ENCODE measurements at regions not wholly inside any gene's neighbourhood (a gene's known extent, or its start where the extent isn't known, plus 50 kb on each side); places are given as distances from the start of the nearest gene placed in this dataset.

DNA sequence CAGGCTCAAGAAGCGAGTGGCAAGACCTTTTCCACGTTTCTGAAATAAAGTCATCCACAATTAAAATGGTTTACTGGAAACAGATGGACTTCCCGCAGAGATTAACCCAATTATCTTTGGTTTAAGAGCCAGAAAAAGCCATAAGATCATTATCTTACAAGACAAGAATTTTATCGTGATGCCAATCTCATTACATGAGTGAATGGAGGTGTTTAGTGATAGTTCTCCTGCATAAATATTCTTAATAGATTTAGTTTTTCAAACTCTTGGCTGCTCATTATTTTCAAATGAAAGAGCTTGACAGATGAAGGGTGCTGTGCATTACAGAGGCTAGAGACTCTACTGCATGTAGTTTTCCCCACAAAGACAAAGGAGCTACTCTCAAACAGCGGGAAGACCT is 1028.4 kb upstream of the PIK3C3 start:
- H3K9ac ChIP-seq (replicated peaks in 1 of 4; ENCODE audit: extremely low read depth in 1 of 4, low read depth in 3 of 4, low read length in 3 of 4) = no peak overlapping the region
- H3K23ac ChIP-seq (ENCODE audit: insufficient read length) = no peak overlapping the region
- no peaks in the 10 kb centered on the region for H3K36me3 ChIP-seq (ENCODE audit: control insufficient read depth in 2 of 4, insufficient read depth in 4 of 4, low read length in 3 of 4)
- no peak overlapping the region for H2BK20ac ChIP-seq (ENCODE audit: low read length)
- no peak overlapping the region for H2BK15ac ChIP-seq (ENCODE audit: low read length)
- H2BK120ac ChIP-seq (replicated peaks; ENCODE audit: low read depth, low read length) = no peak overlapping the region
- H4K8ac ChIP-seq (ENCODE audit: extremely low read depth, insufficient read depth, low read length) = no peak overlapping the region
- whole genome bisulfite sequencing, 2 experiments (ENCODE audit: extremely low coverage in 1 of 2, insufficient coverage in 1 of 2, insufficient read length in 1 of 2, insufficient replicate concordance in 2 of 2, low coverage in 1 of 2, low lambda C conversion rate in 2 of 2, missing lambda C conversion rate in 1 of 2) = 89% methylated on average over 5 of the region's 5 CpGs; no CpG with 5 or more reads in 1 of the 2 experiments
- no peak overlapping the region for H3K56ac ChIP-seq (replicated peaks; ENCODE audit: insufficient read length, low read depth, low read length)
- H3K79me2 ChIP-seq (ENCODE audit: control insufficient read depth in 1 of 2, insufficient read depth in 2 of 2, low read length in 2 of 2) = no peaks in the 10 kb centered on the region
- ChIA-PET POLR2A (ENCODE audit: partially characterized antibody) (interaction anchor here (1.0 kb wide), 1 partner anchor 11 kb away, joined by 3 read pairs; no protein-coding TSS in a partner anchor), CTCF (ENCODE audit: partially characterized antibody) (no interaction called here)
- H3K79me1 ChIP-seq (ENCODE audit: low read depth, low read length) = no peaks in the 10 kb centered on the region
- no peak overlapping the region for H2AFZ ChIP-seq (ENCODE audit: low read length)
- H3K4me1 ChIP-seq (replicated peaks in 1 of 4; ENCODE audit: control insufficient read depth in 3 of 4, insufficient read depth in 4 of 4, low read length in 3 of 4) = no peaks in the 10 kb centered on the region
- H4K20me1 ChIP-seq (replicated peaks in 1 of 2; ENCODE audit: control insufficient read depth in 1 of 2, insufficient read depth in 2 of 2, low read length in 2 of 2) = no peaks in the 10 kb centered on the region
- FAIRE-seq (no peak), DNase-seq (ENCODE audit: low read depth in 1 of 2, low spot score in 2 of 2) (no peak)
- H2BK12ac ChIP-seq (ENCODE audit: low read depth, low read length) = no peak overlapping the region
- H4K91ac ChIP-seq (replicated peaks; ENCODE audit: insufficient read length, low read length) = no peak overlapping the region
- H3K14ac ChIP-seq (ENCODE audit: insufficient read length) = no peak overlapping the region
- no peak overlapping the region for H3K4me2 ChIP-seq (ENCODE audit: insufficient read depth in 1 of 2, low read depth in 2 of 2, low read length in 2 of 2)
- H2BK5ac ChIP-seq (ENCODE audit: low read depth, low read length) = no peak overlapping the region
- no peaks in the 10 kb centered on the region for H3K27me3 ChIP-seq (replicated peaks in 1 of 4; ENCODE audit: control insufficient read depth in 3 of 4, extremely low read depth in 1 of 4, insufficient read depth in 3 of 4, low read length in 3 of 4)
- no peaks in the 10 kb centered on the region for H3K23me2 ChIP-seq (ENCODE audit: low read depth, low read length)
- no peak overlapping the region for H2AK5ac ChIP-seq (ENCODE audit: low read depth, low read length)
- no peak overlapping the region for H3K27ac ChIP-seq (ENCODE audit: low read depth, low read length)
- no peak overlapping the region for H4K5ac ChIP-seq (ENCODE audit: insufficient read length, low read depth, low read length)
- H3K4ac ChIP-seq (replicated peaks; ENCODE audit: insufficient read length, low read depth, low read length) = no peak overlapping the region
- no peaks in the 10 kb centered on the region for H3K9me3 ChIP-seq (ENCODE audit: insufficient read depth in 2 of 2, low read depth in 1 of 2, low read length in 1 of 2)
- no peak overlapping the region for H3K18ac ChIP-seq (ENCODE audit: extremely low read depth, low read length)
- no peak overlapping the region for H3K4me3 ChIP-seq (ENCODE audit: extremely low read depth in 1 of 4, insufficient read depth in 2 of 4, low read depth in 3 of 4, low read length in 4 of 4)
- no peak for TF ChIP-seq KDM1A (IDR thresholded peaks at IDR 0.05; ENCODE audit: borderline replicate concordance, low read length)
- TF ChIP-seq, protein P1, sequence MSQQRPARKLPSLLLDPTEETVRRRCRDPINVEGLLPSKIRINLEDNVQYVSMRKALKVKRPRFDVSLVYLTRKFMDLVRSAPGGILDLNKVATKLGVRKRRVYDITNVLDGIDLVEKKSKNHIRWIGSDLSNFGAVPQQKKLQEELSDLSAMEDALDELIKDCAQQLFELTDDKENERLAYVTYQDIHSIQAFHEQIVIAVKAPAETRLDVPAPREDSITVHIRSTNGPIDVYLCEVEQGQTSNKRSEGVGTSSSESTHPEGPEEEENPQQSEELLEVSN (IDR thresholded peaks at IDR 0.05) = no peak
- TF ChIP-seq EGR1 (IDR thresholded peaks at IDR 0.05; ENCODE audit: borderline replicate concordance, low read depth, low read length) = no peak
- no peak for TF ChIP-seq JUN (IDR thresholded peaks at IDR 0.05; ENCODE audit: low read depth, low read length)
- no peak for TF ChIP-seq SIX5 (IDR thresholded peaks at IDR 0.05; ENCODE audit: low read depth, low read length)
- no peak for TF ChIP-seq POLR2AphosphoS5 (IDR thresholded peaks at IDR 0.05; ENCODE audit: low read depth, low read length)
- TF ChIP-seq CREB1 (IDR thresholded peaks at IDR 0.05) = no peak
- no peak for TF ChIP-seq SUZ12 (IDR thresholded peaks at IDR 0.05; ENCODE audit: low read length)
- TF ChIP-seq EP300 (IDR thresholded peaks at IDR 0.05; ENCODE audit: borderline replicate concordance in 1 of 2, low read depth in 2 of 2, low read length in 2 of 2) = no peak
- no peak for TF ChIP-seq RNF2 (IDR thresholded peaks at IDR 0.05; ENCODE audit: borderline replicate concordance, low read depth, low read length, missing control alignments, poor library complexity, severe bottlenecking)
- TF ChIP-seq CHD1 (IDR thresholded peaks at IDR 0.05; ENCODE audit: low read depth, low read length) = no peak
- TF ChIP-seq SIN3A (conservative IDR thresholded peaks at IDR 0.05 in 1 of 2, IDR thresholded peaks at IDR 0.05 in 1 of 2; ENCODE audit: low read depth in 1 of 2, low read length in 2 of 2) = no peak
- TF ChIP-seq YY1 (IDR thresholded peaks at IDR 0.05; ENCODE audit: low read depth, low read length) = no peak
- TF ChIP-seq RFX5 (IDR thresholded peaks at IDR 0.05; ENCODE audit: borderline replicate concordance, low read depth, low read length) = no peak

Data from H1 (cell line).